Neutrophil (primary cell): ENCODE measurements at regions not wholly inside any gene's neighbourhood (a gene's known extent, or its start where the extent isn't known, plus 50 kb on each side); places are given as distances from the start of the nearest gene placed in this dataset.

Experiments
- H3K27ac ChIP-seq: fragments of 200-600 bp; sonication (generic); 2 replicates; pipeline ENCODE4 v1.5.1; 2016; ENCODE audit warnings: mild to moderate bottlenecking, moderate library complexity
- H3K27me3 ChIP-seq: fragments of 200-600 bp; sonication (generic); 2 replicates; pipeline ENCODE4 v1.6.0; 2016; ENCODE audit warnings: mild to moderate bottlenecking
- H3K36me3 ChIP-seq: fragments of 200-600 bp; sonication (generic); 2 replicates; pipeline ENCODE4 v1.5.1; 2017
- H3K4me1 ChIP-seq, 2 experiments: fragments of 200-600 bp in 1 of 2; sonication (generic) in 1 of 2; 1 replicate in 1 of 2; 2 replicates in 1 of 2; pipeline versions ENCODE4 v1.5.1 to v1.6.1; 2013 to 2016; ENCODE audit warnings: low read depth in 1 of 2, low read length in 1 of 2, mild to moderate bottlenecking in 1 of 2, moderate library complexity in 1 of 2; ENCODE audit not compliant: control insufficient read depth in 1 of 2, insufficient read depth in 1 of 2
- H3K4me3 ChIP-seq, 2 experiments: fragments of 200-600 bp in 1 of 2; sonication (generic) in 1 of 2; 1 replicate in 1 of 2; 2 replicates in 1 of 2; pipeline ENCODE4 v1.5.1; 2013 to 2016; ENCODE audit warnings: low read depth in 1 of 2, low read length in 1 of 2, mild to moderate bottlenecking in 1 of 2, moderate library complexity in 1 of 2
- H3K9me3 ChIP-seq: fragments of 200-600 bp; sonication (generic); 2 replicates; pipeline ENCODE4 v1.5.1; 2016
- CTCF ChIP-seq: fragments of 200-600 bp; sonication (generic); IDR thresholded peaks from 2 replicates; pipeline ENCODE4 v1.5.1; 2016; ENCODE audit warnings: antibody characterized with exemption

DNA sequence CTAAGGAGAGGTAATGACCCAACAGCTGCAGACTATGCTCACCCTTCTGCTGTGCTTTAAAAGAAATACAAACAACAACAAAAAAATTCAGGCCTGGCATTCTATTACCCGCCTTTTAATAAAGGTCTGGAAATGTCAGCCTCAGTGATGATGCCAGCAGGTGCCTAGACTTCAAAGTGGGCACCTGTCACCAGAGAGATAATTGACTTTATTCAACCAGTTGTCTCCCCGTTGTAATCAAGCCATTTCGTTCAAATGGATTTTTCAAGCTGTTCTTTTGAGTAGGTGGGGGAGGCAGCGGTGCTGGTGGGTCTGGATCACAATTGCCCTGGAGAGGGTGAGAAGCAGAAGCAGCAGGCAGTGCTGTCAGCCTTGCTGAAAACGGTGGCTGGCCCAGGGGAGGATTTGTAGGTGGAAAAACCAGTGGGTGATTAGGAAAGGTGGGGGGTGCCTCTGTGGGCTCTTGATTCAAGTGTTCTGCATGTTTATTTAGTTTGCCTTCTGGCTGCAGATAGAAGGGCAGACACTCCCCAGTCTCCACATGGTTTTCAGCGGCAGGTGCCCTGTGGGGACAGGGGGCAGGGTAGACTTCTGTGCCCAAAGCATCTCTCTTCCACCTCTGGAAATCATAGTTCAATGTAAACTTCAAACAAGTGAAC is 300.2 kb upstream of the SLCO3A1 start:
- Histone ChIP-seq H3K27me3 (no peaks in the 10 kb centered on the region), H3K4me1 (peaks cover 7 to 12% of the 10 kb centered on the region in 2 experiments), H3K27ac (no peak overlapping the region), H3K9me3 (no peaks in the 10 kb centered on the region), H3K36me3 (no peaks in the 10 kb centered on the region), H3K4me3 (no peak overlapping the region)
- no peak for TF ChIP-seq CTCF

DNA sequence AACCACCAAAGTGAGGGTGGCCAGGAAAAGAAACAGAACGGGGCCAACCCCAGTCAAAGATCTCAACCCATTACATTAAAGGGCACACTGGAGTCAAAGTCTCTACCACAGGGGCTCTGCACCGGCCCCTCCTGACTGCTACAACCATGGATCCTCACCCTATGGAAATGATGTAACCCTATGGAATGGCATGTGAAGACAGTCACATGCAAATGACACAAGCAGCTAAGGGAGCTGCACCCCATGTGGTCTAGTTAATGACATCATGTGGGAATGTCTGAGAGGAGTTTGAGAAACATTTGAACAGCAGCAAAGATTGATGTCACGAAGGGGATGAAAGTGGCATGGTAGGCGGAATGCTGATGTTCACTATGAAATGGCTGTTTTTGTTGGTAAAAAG is 298.2 kb upstream of the SLCO3A1 start:
- no peaks in the 10 kb centered on the region for H3K27me3 ChIP-seq
- no peak overlapping the region for H3K4me3 ChIP-seq
- no peak overlapping the region for H3K27ac ChIP-seq
- no peaks in the 10 kb centered on the region for H3K4me1 ChIP-seq
- H3K36me3 ChIP-seq = no peaks in the 10 kb centered on the region
- H3K9me3 ChIP-seq = no peaks in the 10 kb centered on the region
- TF ChIP-seq CTCF = no peak

DNA sequence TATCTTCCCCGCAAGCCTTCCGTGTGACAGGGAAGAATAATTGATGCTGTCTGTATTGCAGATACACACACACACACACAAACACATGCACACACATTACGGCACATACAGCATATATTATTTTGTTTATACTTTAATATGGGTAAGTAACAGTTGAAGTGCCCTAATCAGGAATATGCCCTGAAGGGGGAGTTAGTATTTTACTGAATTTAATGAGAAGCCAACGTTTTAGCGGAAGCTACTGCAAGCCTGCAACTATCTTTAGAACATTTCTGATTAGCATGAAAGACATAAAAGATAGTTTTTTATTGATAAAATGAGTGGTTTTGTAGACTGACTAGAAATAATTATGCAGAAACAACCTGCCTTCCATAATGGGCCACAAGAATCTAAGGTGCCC is 296.6 kb upstream of the SLCO3A1 start:
- no peak for TF ChIP-seq CTCF
- no peaks in the 10 kb centered on the region for H3K36me3 ChIP-seq
- no peaks in the 10 kb centered on the region for H3K9me3 ChIP-seq
- no peak overlapping the region for H3K27ac ChIP-seq
- no peak overlapping the region for H3K4me3 ChIP-seq
- no peaks in the 10 kb centered on the region for H3K4me1 ChIP-seq
- no peaks in the 10 kb centered on the region for H3K27me3 ChIP-seq

DNA sequence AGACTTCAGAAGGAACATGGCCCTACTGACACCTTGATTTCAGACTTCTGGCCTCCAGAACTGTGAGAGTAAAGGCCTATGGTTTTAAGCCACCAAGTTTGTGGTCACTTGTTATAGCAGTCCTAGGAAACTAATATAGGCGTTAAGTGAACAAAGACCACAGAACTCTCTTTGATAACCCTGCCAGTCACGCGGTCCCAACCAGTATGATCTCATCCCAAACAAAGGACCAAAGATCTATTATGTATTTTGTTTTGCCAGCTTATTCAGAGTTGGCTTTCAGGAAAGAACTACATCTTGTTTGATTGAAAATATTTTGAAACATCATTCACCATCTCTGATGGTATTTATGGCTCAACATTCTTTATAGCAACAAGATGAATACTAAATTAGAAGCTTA is 294.4 kb upstream of the SLCO3A1 start:
- Histone ChIP-seq H3K9me3 (no peaks in the 10 kb centered on the region), H3K36me3 (no peaks in the 10 kb centered on the region), H3K4me3 (no peak overlapping the region), H3K27ac (no peak overlapping the region), H3K27me3 (peaks cover 6% of the 10 kb centered on the region), H3K4me1 (no peaks in the 10 kb centered on the region)
- TF ChIP-seq CTCF = no peak

DNA sequence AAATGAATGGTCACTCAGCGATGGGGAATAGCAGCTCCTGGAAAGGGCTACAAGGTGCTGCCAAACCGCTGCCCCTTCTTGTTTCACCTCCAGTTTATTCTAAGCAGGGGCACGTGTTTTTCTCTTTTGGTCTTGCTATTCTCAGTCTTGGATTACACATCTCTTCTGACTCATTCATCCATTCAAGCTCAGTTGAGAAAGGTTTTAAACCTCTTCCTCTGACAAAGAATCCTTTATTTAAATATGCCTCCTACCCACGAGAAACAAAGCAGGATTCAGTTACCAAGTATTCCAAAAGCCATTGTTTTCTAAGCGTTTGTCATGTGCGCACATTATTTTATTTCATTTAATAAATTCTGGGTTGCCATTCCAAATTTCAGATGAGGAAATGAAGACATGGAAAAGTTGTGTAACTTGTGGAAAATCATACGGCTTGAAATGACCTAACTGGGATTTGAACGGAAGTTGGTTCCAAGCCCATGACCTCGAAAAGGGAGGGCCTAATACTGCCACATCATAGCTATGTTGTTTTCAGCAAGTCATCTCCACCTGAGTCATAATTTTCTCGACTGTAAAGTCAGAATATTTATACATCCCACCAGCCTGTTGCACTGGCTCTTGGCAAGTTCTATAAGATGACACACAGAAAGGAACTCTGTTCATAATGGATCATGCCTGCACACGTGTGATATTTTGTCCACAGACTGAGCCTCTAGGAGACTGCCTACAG is 292.0 kb upstream of the SLCO3A1 start:
- Histone ChIP-seq H3K36me3 (no peaks in the 10 kb centered on the region), H3K27me3 (peaks cover 16% of the 10 kb centered on the region), H3K4me3 (no peak overlapping the region), H3K27ac (no peak overlapping the region), H3K4me1 (no peaks in the 10 kb centered on the region), H3K9me3 (no peaks in the 10 kb centered on the region)
- no peak for TF ChIP-seq CTCF
